ENCODE measurements at regions not wholly inside any gene's neighbourhood (a gene's known extent, or its start where the extent isn't known, plus 50 kb on each side); places are given as distances from the start of the nearest gene placed in this dataset.

- Histone ChIP-seq H3K9me3 (no peaks in the 10 kb centered on the region), H3K27me3 (no peaks in the 10 kb centered on the region), H3K36me3 (ENCODE audit: low read depth, missing control alignments) (no peaks in the 10 kb centered on the region), H3K4me3 (no peak overlapping the region), H3K4me1 (peaks cover 71% of the 10 kb centered on the region), H3K27ac (peak overlapping the region; percentile 44 to 76)
- intact Hi-C loops (cut with DNase I; ENCODE audit: low total_unique reads) = no loop called here
- peak; percentile 61 for DNase-seq
- no peak for TF ChIP-seq CTCF (IDR thresholded peaks at IDR 0.05)
- TF ChIP-seq POLR2A (IDR thresholded peaks at IDR 0.05) = no peak
- WGBS, 2 donors = 49 to 53% methylated on average over 25 to 26 of the region's 26 CpGs
These were observed 60.0 kb downstream of the NCOR2 start for GRCh38 chr12:124507188-124508109.

- H3K4me1 ChIP-seq = peaks cover 71% of the 10 kb centered on the region
- intact Hi-C loops (cut with DNase I; ENCODE audit: low total_unique reads) = no loop called here
- no peak for DNase-seq
These were observed 60.6 kb downstream of the NCOR2 start for GRCh38 chr12:124506832-124507153.

GRCh38 chr12:124506145-124506831 is 61.1 kb downstream of the NCOR2 start:
- Histone ChIP-seq H3K4me3 (no peak overlapping the region), H3K27me3 (no peaks in the 10 kb centered on the region), H3K4me1 (peaks cover 73% of the 10 kb centered on the region), H3K36me3 (ENCODE audit: low read depth, missing control alignments) (no peaks in the 10 kb centered on the region), H3K9me3 (no peaks in the 10 kb centered on the region), H3K27ac (peak overlapping the region; percentile 44 to 76)
- peak; percentile 90 for DNase-seq
- intact Hi-C loops (cut with DNase I; ENCODE audit: low total_unique reads) = no loop called here
- WGBS, 2 donors = 18 to 30% methylated on average over 29 to 30 of the region's 30 CpGs
- TF ChIP-seq POLR2A (IDR thresholded peaks at IDR 0.05) (no peak), CTCF (IDR thresholded peaks at IDR 0.05) (no peak)

More at GRCh38 chr12:124506832-124507153, 60.6 kb downstream of the NCOR2 start:
- TF ChIP-seq CTCF (IDR thresholded peaks at IDR 0.05) = no peak
- TF ChIP-seq POLR2A (IDR thresholded peaks at IDR 0.05) = no peak
- peak overlapping the region; percentile 44 to 76 for H3K27ac ChIP-seq
- WGBS, 2 donors = 51 to 56% methylated on average over 8 of the region's 8 CpGs
- no peaks in the 10 kb centered on the region for H3K36me3 ChIP-seq (ENCODE audit: low read depth, missing control alignments)
- no peak overlapping the region for H3K4me3 ChIP-seq
- H3K9me3 ChIP-seq = no peaks in the 10 kb centered on the region
- H3K27me3 ChIP-seq = no peaks in the 10 kb centered on the region

GRCh38 chr12:124505001-124505818 is 62.2 kb downstream of the NCOR2 start:
- no peak overlapping the region for H3K4me3 ChIP-seq
- no peak for TF ChIP-seq CTCF (IDR thresholded peaks at IDR 0.05)
- peaks cover 72% of the 10 kb centered on the region for H3K4me1 ChIP-seq
- DNase-seq = no peak
- no peaks in the 10 kb centered on the region for H3K27me3 ChIP-seq
- no peaks in the 10 kb centered on the region for H3K36me3 ChIP-seq (ENCODE audit: low read depth, missing control alignments)
- intact Hi-C loops (cut with DNase I; ENCODE audit: low total_unique reads) = no loop called here
- H3K27ac ChIP-seq = peak overlapping the region in 1 of 2 donors; percentile 76
- 64 to 67% methylated on average over 19 to 22 of the region's 22 CpGs for WGBS, 2 donors
- no peaks in the 10 kb centered on the region for H3K9me3 ChIP-seq
